ENCODE measurements at regions not wholly inside any gene's neighbourhood (a gene's known extent, or its start where the extent isn't known, plus 50 kb on each side); places are given as distances from the start of the nearest gene placed in this dataset.

GRCh38 chr4:179492260-179493080, 2050.2 kb upstream of the AGA start:
- TF ChIP-seq MLX (CRISPR knock-in tag; IDR thresholded peaks at IDR 0.05) (no peak), RAD21 (CRISPR knock-in tag; IDR thresholded peaks at IDR 0.05) (no peak), CTCF (CRISPR knock-in tag; IDR thresholded peaks at IDR 0.05) (no peak), ZNF501 (CRISPR knock-in tag; IDR thresholded peaks at IDR 0.05) (no peak), USF2 (IDR thresholded peaks at IDR 0.05; ENCODE audit: low read depth, low read length) (no peak), USF2 (CRISPR knock-in tag; IDR thresholded peaks at IDR 0.05; ENCODE audit: borderline replicate concordance) (no peak)

Measured in HepG2 (cell line).